HG02623 (cell line): ENCODE measurements at regions not wholly inside any gene's neighbourhood (a gene's known extent, or its start where the extent isn't known, plus 50 kb on each side); places are given as distances from the start of the nearest gene placed in this dataset.

Source experiments
- ATAC-seq: cut with Tn5 transposase; IDR thresholded peaks from one replicate; pipeline ENCODE4 v1.9.1; 2021; ENCODE audit warnings: moderate library complexity; ENCODE audit not compliant: unreplicated experiment

DNA sequence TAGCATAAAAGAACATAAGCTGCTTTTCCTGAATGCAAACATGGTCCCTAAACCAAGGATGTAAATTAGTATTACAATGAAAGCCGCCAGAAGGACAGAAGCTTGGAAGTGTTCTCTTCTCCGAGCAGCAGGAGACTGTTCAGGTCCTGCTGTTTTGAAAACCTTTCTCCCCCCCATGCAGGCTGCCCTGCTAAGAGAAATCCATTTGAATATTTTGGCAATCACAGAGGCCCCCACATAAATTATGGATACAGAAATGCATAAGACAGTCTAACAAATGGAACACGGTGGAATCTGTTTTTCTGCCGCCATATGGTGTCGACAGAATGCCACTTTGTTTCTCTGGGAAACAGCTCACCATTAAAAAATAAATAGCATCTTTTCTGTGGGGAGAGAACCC, 600.4 kb upstream of the KLHL29 start:
- no peak for ATAC-seq

DNA sequence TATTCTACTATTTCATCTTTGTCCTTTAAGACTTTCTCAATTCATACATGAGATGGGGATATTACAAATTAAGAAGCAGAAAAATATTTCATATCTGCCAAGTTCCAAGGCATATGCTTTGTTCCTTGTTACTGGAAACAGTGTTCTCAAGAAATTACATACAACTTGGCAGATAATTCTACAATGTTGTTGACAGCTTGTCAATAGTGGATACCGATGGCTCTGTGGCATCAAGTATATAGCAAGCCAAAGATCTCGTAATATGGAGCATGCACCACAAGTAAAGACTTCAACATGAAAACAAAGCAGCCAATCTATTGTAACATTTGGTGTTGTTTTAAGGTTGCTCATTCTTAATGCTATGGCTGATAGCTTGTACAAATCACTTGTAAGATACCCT, 598.2 kb upstream of the KLHL29 start:
- no peak for ATAC-seq

DNA sequence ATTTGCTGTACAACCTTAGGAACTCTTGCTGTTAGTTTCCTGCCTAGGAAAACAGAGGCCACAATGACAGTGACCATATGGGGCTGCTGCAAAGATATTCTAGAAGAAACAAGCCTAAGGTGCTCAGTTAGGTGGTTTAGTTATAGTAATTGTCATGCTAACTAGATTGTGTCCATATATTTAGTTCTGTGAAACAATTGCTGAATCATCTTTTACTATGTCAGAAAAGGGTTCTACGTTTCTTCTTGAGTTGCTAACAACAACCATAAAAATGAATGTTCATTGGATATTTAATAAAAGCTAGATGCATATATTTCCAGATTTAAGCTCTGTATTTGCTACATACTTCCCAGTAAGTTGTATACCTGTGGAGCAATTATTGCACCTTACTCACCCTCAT, 597.2 kb upstream of the KLHL29 start:
- ATAC-seq, result no peak

DNA sequence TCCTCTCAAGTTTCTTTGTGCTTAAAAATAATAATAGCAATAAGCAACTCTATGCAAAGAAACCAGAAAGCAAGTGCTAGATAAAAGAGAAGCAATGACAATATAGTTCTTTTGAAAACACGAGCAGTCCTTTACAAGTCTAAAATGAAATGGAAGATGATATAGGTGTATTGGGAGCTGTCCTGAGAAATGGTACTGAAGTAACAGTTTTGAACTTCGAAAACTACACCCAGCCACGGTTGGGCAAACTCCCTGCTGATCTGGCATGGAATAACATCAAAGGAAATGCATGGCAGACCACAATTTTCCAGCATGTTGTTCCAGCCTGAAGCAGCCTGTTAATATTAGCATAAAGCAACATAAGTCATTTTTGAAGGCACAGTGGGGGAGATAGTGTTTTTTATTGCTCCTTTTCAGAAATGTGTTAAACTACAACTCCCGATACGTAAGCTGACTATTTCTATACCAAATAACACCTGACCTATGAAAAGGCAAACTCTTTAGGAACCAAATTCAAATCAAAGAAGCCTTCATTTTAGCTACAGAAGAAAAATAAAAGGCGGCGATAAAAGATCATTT, 596.1 kb upstream of the KLHL29 start:
- ATAC-seq, result no peak

DNA sequence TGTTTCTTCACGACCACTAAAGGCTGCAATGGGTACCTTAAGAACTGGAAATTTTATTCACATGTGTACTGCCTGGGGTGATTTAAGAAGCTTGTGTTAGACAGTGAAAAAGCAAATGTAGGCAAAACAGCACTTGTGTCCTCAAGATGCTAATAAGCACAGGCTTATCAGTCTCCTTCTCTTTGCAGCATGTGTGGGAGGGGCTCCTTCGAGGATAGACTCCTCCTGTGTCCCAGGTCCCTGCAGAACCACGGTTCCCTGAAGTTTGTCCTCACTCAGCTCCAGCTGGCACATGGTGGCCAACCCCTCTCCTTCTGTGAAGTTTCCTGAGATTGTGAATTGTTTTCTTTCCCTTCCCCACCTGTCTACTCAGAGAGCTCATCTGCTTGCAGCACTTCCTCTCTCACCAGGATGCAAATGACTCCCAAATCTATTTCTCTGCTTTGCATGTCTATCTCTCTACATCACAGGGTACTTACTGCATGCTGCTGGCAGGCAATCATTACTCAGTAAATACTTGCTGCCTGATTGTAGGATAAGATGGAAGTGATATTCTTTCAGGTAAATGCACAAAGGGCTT, 589.6 kb upstream of the KLHL29 start:
- ATAC-seq, result no peak

DNA sequence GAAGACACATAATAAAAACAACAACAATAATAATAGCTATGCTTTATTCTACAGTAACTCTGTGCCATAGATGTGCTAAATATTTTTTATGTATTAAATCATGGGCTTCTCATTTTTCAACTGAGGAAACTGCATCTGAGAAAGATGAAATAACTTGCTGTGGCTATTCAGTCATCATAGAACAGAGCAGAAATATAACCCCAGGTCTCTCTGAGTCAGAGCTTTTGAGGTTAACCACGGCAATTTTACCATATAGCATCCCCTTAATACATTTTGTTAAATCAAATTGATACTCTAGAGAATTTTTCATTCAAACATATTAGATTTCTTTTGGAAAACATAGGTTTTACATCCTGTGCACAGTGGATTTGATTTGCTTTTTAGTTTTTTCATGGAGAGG, 586.6 kb upstream of the KLHL29 start:
- ATAC-seq, result no peak

DNA sequence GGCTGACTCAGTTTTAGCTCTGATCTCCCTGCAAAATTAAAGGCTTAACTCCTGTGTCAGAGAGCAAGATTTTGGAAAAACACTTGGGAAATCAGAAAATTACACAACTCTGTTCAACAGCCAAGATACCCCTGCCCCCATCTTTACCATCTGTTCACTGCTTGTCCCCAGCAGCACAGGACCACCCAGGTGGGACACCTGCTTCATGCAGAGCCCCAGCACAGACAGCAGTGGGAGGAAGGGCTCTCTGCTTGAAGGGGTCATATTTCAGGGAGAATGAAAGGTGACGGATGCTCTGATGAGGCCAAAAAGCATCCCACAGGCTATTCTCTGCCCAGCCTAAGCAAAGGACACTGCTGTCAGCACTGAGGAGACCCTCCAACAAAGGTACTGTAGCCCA, 584.6 kb upstream of the KLHL29 start:
- ATAC-seq, result no peak

DNA sequence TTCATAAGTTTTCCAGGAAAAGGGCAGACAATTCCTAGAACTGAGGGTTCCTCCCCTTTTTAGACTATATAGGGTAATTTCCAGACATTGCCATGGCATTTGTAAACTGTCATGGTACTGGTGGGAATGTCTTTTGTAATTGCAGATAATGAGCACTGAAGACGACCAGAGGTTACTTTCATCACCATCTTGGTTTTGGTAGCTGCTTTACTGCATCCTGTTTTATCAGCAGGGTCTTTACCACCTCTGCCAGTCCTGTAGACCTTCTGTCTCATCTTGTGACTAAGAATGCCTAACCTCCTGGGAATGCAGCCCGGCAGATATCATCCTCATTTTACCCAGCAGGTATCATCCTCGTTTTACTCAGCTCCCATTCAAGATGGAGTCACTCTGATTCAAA, 583.9 kb upstream of the KLHL29 start:
- no peak for ATAC-seq

DNA sequence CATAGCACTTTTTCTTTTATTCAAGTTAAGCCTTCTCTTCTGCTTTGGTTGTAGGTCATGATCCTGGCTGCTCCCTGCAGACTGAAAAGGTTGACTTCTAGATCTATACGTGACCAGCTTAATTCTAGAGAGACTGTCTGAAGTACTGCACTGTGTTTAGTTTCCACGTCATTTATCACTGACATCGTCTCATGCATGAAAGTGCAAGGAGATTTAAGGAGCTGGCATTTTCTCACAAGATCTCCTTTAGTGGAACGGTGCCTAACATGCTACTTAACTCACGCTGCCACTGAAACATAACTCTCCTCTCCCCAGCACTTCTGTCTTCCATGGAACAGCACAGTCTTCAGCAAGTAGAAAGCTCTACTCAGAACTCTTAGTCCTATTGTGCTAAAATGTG, 583.0 kb upstream of the KLHL29 start:
- no peak for ATAC-seq

DNA sequence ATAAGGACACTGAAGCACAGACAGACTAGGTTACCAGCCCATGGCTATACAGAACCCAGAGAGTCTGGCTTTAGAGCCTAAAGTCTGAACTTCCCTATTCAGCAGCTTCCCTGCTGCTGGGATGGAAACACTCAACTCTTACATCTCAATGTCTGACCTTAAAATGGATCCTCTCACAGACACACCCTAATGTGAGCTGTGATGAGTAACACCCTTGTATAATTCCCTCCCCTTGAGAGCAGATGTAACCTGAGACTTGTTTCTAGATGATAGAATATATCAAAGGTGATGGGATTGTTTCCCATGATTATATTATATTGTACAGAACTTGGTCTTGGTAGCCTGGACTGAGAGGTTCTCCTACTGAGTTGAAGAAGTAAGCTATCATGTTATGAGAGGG, 577.1 kb upstream of the KLHL29 start:
- no peak for ATAC-seq

DNA sequence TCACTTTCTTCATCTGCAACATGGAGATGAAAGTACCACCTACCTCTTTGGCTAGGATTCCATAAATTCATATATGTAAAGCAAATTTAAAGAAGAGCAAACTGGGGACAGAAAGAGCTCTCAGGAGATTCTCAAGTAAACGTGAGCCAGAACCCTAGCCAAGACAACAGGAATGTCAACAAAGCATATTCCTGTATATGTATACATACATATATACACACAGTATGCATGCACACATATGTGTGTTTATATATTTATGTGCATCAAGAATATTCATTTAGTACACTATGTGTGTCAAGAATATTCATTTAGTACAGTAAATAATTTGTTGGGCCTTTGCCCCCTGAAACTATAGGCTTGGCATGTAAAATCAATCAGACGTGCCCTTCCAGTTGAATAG, 574.4 kb upstream of the KLHL29 start:
- no peak for ATAC-seq

DNA sequence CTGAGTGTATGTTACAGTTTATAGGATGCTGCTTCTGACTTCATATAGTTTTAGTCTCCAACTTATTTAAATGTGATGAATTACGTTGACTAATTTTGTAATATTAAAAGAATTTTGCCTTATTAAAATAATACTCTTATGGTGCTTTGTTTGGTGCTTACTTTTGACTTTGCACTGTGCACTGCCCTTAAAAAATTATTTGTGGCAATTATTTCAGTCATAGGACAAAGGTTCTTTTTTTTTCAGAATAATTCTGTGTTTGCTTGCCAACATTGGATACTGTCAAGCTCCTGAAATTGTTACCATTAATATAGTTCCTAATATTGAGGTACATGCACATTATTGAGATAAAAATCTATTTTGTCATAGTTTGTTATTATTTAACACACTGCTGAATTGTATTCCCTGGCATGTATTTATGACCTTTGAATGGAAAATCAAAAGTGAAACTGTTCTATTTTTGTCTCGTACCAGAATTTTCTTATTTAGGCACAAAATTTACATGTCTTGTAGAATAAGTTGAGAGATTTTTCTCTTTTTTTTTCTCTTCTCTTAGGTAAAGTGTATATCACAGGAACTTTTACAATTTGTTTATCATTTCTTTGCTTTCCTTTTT, 572.8 kb upstream of the KLHL29 start:
- no peak for ATAC-seq

DNA sequence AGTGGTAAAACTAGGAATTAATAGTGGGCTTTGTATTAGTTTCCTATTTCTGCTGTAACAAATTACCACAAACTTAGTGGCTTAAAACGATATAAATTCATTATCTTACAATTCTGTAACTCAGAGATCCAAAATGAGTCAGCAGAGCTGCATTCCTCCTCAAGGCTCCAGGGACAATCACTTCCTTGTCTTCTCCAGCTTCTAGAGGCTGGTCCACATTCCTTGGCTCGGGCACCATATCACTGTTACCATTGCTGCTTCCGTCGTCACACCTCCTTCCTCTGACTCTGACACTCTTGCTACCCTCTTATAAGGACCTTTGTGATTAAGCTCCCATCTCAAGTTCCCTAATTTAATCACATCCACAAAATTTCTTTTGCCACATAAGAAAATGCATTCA, 567.8 kb upstream of the KLHL29 start:
- ATAC-seq, result no peak

DNA sequence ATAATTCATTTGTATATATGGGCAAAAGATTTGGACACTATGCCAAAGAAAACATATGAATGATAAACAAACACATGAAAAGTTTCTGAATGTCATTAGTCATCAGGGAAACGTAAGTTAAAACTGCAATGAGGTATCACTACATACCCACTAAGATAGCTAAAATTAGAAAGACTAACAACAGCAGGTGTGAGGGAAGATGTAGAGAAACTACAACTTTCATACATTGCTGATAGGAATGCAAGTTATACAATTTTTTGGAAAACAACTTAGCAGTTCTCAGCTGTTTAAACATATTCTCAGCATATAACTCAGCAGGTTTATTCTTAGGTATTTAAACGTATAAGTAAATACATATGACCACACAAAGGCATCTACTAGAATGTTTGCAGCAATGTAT, 563.5 kb upstream of the KLHL29 start:
- no peak for ATAC-seq

DNA sequence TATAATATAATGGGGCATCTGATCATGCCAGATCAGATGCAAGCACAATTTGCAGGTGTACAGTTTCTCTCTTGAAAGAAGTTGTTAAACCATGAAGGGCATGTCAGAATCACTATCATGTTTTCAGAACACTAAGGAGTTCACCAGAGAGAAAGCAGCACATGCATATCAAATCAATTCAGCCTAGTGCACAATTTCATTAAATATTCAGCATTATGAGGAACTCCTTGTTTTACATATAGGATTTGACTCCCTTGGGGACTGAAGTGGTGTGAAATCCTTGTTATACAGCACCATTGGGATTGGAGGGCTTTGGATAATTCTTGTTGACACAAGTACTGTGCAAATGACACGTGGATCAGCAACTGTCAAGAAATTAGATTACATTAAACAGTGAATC, 562.1 kb upstream of the KLHL29 start:
- ATAC-seq, result no peak

DNA sequence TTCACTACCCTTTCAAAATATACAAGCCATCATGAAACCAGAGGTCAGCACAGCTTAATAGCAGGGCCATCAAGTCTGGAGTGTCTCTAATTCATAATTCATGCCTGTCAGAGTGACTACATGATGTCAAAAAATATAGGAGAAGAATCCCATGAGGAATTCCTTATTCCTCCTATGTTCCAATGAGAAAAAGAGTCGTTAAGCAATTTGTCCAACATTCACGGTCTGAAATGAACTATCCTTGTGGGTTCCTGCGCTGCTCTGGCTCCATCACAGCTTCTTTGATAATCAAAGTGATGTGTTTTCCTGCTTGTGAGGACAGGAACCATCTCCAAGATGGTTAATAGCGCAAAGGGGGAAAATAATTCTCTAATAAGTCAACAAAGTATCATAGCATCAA, 560.4 kb upstream of the KLHL29 start:
- ATAC-seq, result no peak

DNA sequence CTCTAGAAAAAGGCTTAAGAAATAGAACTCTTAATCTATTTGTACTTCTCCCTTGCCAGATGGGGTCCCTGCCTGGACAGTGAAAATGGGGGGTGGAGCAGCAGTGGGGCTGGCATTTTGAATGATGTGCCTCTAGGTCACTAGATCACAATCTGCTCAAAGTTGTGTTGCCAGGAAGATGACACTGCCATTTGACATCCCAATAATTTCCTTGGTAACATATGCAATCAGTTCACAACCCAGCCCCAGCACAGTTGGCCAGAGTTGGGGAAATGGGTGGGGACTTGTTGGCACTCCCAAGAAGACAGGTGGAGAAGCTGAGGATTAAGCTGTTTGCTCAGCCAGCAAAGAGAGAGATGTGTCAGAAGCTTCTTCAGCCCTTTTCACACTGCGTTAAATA, 558.3 kb upstream of the KLHL29 start:
- ATAC-seq, result no peak

DNA sequence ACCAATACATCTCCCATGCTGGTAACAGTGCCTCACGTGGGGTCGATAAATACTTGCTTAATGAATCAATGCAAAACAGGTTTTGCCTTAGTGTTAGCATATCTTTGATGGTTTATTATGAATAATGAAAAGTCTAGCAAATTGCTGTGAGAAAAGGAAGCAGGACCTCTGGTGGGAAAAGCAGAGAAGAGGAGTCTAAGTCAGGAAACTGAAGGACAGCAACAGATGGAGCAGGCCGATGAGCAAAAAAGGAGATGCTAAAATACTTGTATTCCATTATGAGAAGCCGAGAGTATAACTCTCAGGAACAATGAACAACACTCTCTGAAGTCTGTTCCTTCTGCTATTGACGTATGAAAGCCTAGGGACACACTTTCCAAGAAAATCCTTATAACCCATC, 555.2 kb upstream of the KLHL29 start:
- no peak for ATAC-seq

DNA sequence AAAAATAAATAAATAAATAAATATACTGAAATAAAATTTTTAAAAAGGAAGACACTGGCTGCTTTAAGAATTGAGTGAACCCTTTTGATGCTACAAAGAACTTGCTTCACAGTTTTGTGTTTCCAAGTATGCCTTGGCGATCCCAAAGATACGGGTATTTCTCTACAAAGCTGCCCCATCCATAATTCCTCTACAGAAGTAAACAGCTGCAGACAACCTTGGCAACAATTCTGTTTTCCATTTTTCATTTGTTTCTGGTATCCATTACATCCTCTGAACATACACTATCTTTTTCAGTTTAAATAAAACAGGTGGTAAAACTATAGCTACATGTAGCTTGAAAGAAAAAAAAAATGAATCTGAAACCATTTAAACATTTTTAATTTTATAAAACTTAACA, 552.8 kb upstream of the KLHL29 start:
- no peak for ATAC-seq

DNA sequence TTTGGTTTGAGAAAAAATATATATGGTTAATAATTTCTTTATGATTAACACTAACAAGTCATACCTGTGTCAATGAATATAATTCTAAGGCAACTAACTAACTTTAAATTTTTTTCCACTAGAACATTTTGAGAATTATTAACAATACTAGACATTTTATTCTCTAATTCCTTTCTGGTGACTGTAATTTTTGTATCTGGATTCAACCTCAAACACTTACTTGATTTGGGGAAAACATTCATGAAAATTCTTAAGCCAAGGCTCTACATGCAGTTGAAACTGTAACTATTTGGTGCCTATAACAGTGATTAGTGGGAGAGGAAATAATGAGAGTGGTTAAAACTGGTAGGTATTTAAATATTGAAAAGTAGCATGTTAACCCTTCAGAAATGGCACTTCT, 546.5 kb upstream of the KLHL29 start:
- no peak for ATAC-seq

DNA sequence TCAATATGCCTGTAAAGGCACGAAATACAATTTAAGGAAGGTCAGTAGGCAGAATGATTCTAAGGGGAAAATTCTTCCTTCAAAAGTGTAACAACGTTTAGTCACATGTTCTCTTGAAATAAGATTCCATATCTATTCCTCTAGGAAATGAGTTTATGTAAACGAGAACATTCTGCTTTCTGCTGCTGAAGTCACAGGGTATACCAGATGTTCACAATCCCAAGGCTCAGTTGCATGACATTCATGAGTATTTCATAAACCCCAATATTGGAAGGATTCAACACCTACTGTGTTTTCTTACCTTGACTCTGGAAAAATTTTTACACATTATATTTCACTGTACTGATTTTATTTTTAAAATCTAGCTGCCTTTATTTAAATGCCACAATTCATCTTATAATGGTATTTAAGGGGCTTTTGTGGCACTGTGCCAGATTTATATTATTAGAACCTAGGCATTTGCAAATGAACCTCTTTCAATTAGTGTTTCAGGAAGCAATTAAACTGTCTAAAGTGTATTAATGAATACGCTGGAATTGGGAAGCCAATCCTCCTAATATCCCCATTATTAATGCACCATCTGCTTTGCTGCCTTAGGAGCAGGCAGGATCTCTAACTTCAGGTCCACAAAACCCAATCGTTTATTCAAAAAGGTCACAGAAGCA, 542.6 kb upstream of the KLHL29 start:
- no peak for ATAC-seq

DNA sequence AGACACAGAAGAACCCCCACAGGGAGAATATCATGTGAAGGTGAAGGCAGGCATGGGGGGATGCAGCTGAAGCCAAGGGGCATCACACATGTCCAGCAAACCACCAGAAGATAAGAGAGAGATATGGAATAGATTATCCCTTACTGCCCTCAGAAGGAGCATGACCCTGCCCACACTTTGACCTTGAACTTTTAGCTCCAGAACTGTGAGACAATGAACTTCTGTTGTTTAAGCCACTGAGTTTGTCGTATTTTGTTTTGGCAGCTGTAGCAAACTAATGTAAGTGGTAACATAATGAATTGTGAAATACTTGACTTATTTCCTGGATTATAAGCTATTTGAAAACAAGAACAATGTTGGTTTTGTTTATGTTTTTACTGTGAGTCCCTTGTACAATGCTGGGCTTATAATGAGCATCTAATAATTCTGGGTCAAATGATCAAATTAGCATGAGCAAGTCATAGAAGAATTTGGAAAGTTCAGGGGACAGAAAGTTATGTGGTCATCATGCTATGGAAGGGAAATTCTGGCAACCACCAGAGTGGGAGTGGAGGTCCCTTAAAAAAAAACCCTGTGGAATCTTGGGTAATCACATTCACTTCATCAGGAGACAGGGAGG, 541.0 kb upstream of the KLHL29 start:
- no peak for ATAC-seq
